ENCODE measurements at regions not wholly inside any gene's neighbourhood (a gene's known extent, or its start where the extent isn't known, plus 50 kb on each side); places are given as distances from the start of the nearest gene placed in this dataset.

DNA sequence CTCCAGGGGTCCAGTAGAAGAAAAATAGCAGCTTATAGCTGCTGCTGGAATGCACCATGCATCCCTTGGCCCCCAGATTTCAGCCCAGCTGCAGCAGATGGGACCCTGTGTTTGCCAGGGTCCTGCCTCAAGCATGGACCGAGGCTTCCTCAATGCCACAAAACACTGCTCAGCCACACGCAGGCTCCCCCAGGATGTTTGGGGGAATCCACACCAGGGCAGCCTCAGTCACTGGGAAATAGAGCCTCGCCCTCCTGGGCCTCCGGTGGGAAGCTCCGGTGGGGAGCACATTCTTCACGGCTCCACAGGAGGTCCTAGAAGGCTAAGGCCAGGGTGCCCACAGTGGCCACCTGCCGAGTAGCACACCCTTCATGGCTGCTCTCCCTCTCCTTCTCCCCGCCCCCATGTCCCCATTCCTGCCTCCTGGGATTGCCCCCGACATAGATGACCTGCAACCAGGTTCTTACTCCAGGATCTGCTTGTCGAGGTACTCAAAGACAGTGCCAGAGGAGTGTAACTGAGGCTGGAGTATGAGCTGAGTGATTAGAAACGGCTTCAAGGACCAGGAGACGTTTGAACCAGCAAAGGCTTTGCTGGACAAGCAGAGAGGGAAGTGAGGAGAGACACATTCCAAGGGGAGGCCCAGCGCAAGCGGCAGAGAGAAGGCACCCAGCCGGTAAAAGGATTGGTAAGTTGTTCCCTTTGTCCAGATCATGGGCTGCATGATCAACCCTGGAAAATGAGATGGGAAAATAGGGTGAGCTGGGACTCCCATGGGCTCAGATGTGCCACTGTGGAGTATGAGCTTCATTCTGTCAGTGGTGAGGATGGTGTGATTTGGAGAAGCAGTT is 110.7 kb upstream of the UQCRFS1 start:
- Histone ChIP-seq H3K9me3 (ENCODE audit: low read depth, low read length) (no peaks in the 10 kb centered on the region), H2AFZ (ENCODE audit: low read length) (no peak overlapping the region), H4K20me1 (ENCODE audit: insufficient read depth, low read length) (no peaks in the 10 kb centered on the region)

DNA sequence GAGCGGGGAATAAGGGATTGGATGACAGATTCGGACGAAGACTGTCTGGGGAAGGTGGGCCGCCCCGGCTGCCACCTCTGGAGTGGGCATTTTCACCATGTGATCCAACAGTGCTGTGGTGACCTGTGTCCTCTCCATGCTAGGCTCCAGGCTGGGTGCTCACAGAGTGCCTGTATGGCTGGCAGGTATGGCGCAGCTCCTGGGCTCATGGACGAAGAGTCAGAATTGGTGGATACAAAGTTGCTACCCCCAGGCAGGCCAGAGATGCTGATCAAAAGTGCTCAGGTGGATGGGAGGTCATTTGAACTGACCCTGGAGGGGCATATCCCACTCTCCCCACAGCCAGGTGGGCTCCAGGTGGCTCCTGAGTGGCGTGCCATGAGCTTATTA is 111.3 kb upstream of the UQCRFS1 start:
- Histone ChIP-seq H3K4me3 (ENCODE audit: insufficient read depth, low read length) (no peak overlapping the region), H3K27me3 (ENCODE audit: insufficient read depth, low read length) (no peaks in the 10 kb centered on the region), H3K4me2 (ENCODE audit: insufficient read depth, low read length) (no peak overlapping the region), H3K79me2 (ENCODE audit: insufficient read depth, low read length) (no peaks in the 10 kb centered on the region), H3K9me3 (ENCODE audit: low read depth, low read length) (no peaks in the 10 kb centered on the region), H3K36me3 (ENCODE audit: insufficient read depth, low read length) (no peaks in the 10 kb centered on the region), H2AFZ (ENCODE audit: low read length) (no peak overlapping the region), H4K20me1 (ENCODE audit: insufficient read depth, low read length) (no peaks in the 10 kb centered on the region), H3K27ac (ENCODE audit: low read depth, low read length) (no peak overlapping the region), H3K4me1 (ENCODE audit: insufficient read depth, low read length) (no peaks in the 10 kb centered on the region)
- TF ChIP-seq, protein P1, sequence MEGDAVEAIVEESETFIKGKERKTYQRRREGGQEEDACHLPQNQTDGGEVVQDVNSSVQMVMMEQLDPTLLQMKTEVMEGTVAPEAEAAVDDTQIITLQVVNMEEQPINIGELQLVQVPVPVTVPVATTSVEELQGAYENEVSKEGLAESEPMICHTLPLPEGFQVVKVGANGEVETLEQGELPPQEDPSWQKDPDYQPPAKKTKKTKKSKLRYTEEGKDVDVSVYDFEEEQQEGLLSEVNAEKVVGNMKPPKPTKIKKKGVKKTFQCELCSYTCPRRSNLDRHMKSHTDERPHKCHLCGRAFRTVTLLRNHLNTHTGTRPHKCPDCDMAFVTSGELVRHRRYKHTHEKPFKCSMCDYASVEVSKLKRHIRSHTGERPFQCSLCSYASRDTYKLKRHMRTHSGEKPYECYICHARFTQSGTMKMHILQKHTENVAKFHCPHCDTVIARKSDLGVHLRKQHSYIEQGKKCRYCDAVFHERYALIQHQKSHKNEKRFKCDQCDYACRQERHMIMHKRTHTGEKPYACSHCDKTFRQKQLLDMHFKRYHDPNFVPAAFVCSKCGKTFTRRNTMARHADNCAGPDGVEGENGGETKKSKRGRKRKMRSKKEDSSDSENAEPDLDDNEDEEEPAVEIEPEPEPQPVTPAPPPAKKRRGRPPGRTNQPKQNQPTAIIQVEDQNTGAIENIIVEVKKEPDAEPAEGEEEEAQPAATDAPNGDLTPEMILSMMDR (IDR thresholded peaks at IDR 0.05; ENCODE audit: extremely low read depth, low read depth, low read length) = no peak
- no peak for DNase-seq (ENCODE audit: insufficient read length, low spot score, missing footprints)

More for the DNA sequence above, 110.7 kb upstream of the UQCRFS1 start:
- no peak overlapping the region for H3K4me3 ChIP-seq (ENCODE audit: insufficient read depth, low read length)
- no peaks in the 10 kb centered on the region for H3K79me2 ChIP-seq (ENCODE audit: insufficient read depth, low read length)
- H3K4me1 ChIP-seq (ENCODE audit: insufficient read depth, low read length) = no peaks in the 10 kb centered on the region
- no peaks in the 10 kb centered on the region for H3K27me3 ChIP-seq (ENCODE audit: insufficient read depth, low read length)
- no peak for DNase-seq (ENCODE audit: insufficient read length, low spot score, missing footprints)
- H3K4me2 ChIP-seq (ENCODE audit: insufficient read depth, low read length) = no peak overlapping the region
- no peaks in the 10 kb centered on the region for H3K36me3 ChIP-seq (ENCODE audit: insufficient read depth, low read length)
- TF ChIP-seq, protein P1 (IDR thresholded peaks at IDR 0.05; ENCODE audit: extremely low read depth, low read depth, low read length) = no peak
- no peak overlapping the region for H3K27ac ChIP-seq (ENCODE audit: low read depth, low read length)

DNA sequence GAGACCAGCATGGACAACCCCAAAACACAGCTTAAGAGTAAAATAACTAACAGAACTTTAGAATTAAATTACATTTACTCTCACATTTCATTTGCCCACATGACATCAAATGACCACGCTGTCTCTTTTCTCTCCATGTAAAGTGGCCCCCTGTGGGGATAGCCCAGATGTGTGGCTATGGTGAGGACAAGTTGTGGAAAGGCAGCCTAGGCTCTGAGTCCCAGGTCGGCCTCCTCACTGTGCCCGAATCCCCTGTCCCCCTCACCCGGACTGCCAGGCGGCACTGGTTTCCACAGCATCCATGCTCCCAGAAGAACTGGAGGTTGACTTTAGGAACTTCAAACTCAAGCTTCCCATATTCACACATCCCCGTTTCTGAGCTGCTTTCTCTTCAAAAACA is 111.8 kb upstream of the UQCRFS1 start:
- Histone ChIP-seq H2AFZ (ENCODE audit: low read length) (no peak overlapping the region), H3K27ac (ENCODE audit: low read depth, low read length) (no peak overlapping the region), H3K9me3 (ENCODE audit: low read depth, low read length) (no peaks in the 10 kb centered on the region), H3K4me1 (ENCODE audit: insufficient read depth, low read length) (no peaks in the 10 kb centered on the region), H3K4me3 (ENCODE audit: insufficient read depth, low read length) (no peak overlapping the region), H3K79me2 (ENCODE audit: insufficient read depth, low read length) (no peaks in the 10 kb centered on the region), H3K36me3 (ENCODE audit: insufficient read depth, low read length) (no peaks in the 10 kb centered on the region), H3K4me2 (ENCODE audit: insufficient read depth, low read length) (no peak overlapping the region), H3K27me3 (ENCODE audit: insufficient read depth, low read length) (no peaks in the 10 kb centered on the region), H4K20me1 (ENCODE audit: insufficient read depth, low read length) (no peaks in the 10 kb centered on the region)
- no peak for DNase-seq (ENCODE audit: insufficient read length, low spot score, missing footprints)
- TF ChIP-seq, protein P1 (IDR thresholded peaks at IDR 0.05; ENCODE audit: extremely low read depth, low read depth, low read length) = no peak

GRCh38 chr19:29325241-29325975 is 112.5 kb upstream of the UQCRFS1 start:
- Histone ChIP-seq H3K4me2 (ENCODE audit: insufficient read depth, low read length) (no peak overlapping the region), H3K27me3 (ENCODE audit: insufficient read depth, low read length) (no peaks in the 10 kb centered on the region), H3K36me3 (ENCODE audit: insufficient read depth, low read length) (no peaks in the 10 kb centered on the region), H2AFZ (ENCODE audit: low read length) (no peak overlapping the region), H3K79me2 (ENCODE audit: insufficient read depth, low read length) (no peaks in the 10 kb centered on the region), H4K20me1 (ENCODE audit: insufficient read depth, low read length) (no peaks in the 10 kb centered on the region), H3K4me1 (ENCODE audit: insufficient read depth, low read length) (no peaks in the 10 kb centered on the region), H3K27ac (ENCODE audit: low read depth, low read length) (no peak overlapping the region), H3K9me3 (ENCODE audit: low read depth, low read length) (no peaks in the 10 kb centered on the region), H3K4me3 (ENCODE audit: insufficient read depth, low read length) (no peak overlapping the region)
- DNase-seq (ENCODE audit: insufficient read length, low spot score, missing footprints) = no peak
- TF ChIP-seq, protein P1 (IDR thresholded peaks at IDR 0.05; ENCODE audit: extremely low read depth, low read depth, low read length) = no peak
